ENCODE measurements at regions not wholly inside any gene's neighbourhood (a gene's known extent, or its start where the extent isn't known, plus 50 kb on each side); places are given as distances from the start of the nearest gene placed in this dataset.

GRCh38 chr3:106117490-106117858, 248.7 kb upstream of the CBLB start:
- CTCF ChIA-PET = no interaction called here
- DNase-seq (ENCODE audit: low read depth, low spot score) = no peak
- no peak for TF ChIP-seq CTCF (IDR thresholded peaks at IDR 0.05; ENCODE audit: insufficient read depth, low read length, missing control alignments)

GRCh38 chr3:106119614-106120082, 250.8 kb upstream of the CBLB start:
- DNase-seq (ENCODE audit: low read depth, low spot score) = no peak
- ChIA-PET CTCF (no interaction called here), POLR2A (no interaction called here)
- H3K4me3 ChIP-seq (ENCODE audit: low read depth, low read length) = no peak overlapping the region
- TF ChIP-seq CTCF (IDR thresholded peaks at IDR 0.05; ENCODE audit: insufficient read depth, low read length, missing control alignments) = no peak

More at GRCh38 chr3:106117490-106117858, 248.7 kb upstream of the CBLB start:
- H3K4me3 ChIP-seq (ENCODE audit: low read depth, low read length) = no peak overlapping the region
- POLR2A ChIA-PET = no interaction called here

- DNase-seq (ENCODE audit: low read depth, low spot score) = no peak
- ChIA-PET POLR2A (no interaction called here), CTCF (no interaction called here)
Measured at GRCh38 chr3:106120356-106120755, 251.5 kb upstream of the CBLB start.

GRCh38 chr3:106121491-106122289, 252.9 kb upstream of the CBLB start:
- DNase-seq (ENCODE audit: low read depth, low spot score) = no peak
- no peak for TF ChIP-seq CTCF (IDR thresholded peaks at IDR 0.05; ENCODE audit: insufficient read depth, low read length, missing control alignments)
- H3K4me3 ChIP-seq (ENCODE audit: low read depth, low read length) = no peak overlapping the region
- POLR2A ChIA-PET = no interaction called here
- CTCF ChIA-PET = interaction anchor here (1.4 kb wide), 1 partner anchor 259 kb away, joined by 3 read pairs; no protein-coding TSS in a partner anchor

More at GRCh38 chr3:106120356-106120755, 251.5 kb upstream of the CBLB start:
- TF ChIP-seq CTCF (IDR thresholded peaks at IDR 0.05; ENCODE audit: insufficient read depth, low read length, missing control alignments) = no peak
- H3K4me3 ChIP-seq (ENCODE audit: low read depth, low read length) = no peak overlapping the region

GRCh38 chr3:106124818-106125217, 256.0 kb upstream of the CBLB start:
- TF ChIP-seq CTCF (IDR thresholded peaks at IDR 0.05; ENCODE audit: insufficient read depth, low read length, missing control alignments) = no peak

GRCh38 chr3:106125321-106125720, 256.5 kb upstream of the CBLB start:
- DNase-seq (ENCODE audit: low read depth, low spot score) = no peak
- ChIA-PET POLR2A (no interaction called here), CTCF (interaction anchor here (1.0 kb wide), 1 partner anchor 9 kb away, joined by 3 read pairs; no protein-coding TSS in a partner anchor)
- no peak for TF ChIP-seq CTCF (IDR thresholded peaks at IDR 0.05; ENCODE audit: insufficient read depth, low read length, missing control alignments)
- no peak overlapping the region for H3K4me3 ChIP-seq (ENCODE audit: low read depth, low read length)

More at GRCh38 chr3:106124818-106125217, 256.0 kb upstream of the CBLB start:
- DNase-seq (ENCODE audit: low read depth, low spot score) = no peak
- CTCF ChIA-PET = interaction anchor here (1.0 kb wide), 1 partner anchor 9 kb away, joined by 3 read pairs; no protein-coding TSS in a partner anchor
- no peak overlapping the region for H3K4me3 ChIP-seq (ENCODE audit: low read depth, low read length)
- POLR2A ChIA-PET = no interaction called here

Measured in AG04449 (cell line).